Upper lobe of left lung (tissue), 6 donors: ENCODE measurements at regions not wholly inside any gene's neighbourhood (a gene's known extent, or its start where the extent isn't known, plus 50 kb on each side); places are given as distances from the start of the nearest gene placed in this dataset.
"Not testable (repeated sequence)": the region's sequence is repeated elsewhere in the genome, so short reads cannot be mapped to it uniquely, and the experiment has no call there.

ENCODE experiments used
- ATAC-seq, 2 donors: fragments of 200-7000 bp; cut with Tn5 transposase; one replicate each; pipeline ENCODE4 v1.9.1; 2022; ENCODE audit warnings: mild to moderate bottlenecking in 2 of 2, moderate library complexity in 2 of 2; ENCODE audit not compliant: low FRiP score in 2 of 2
- DNase-seq, 2 donors: peaks; one replicate each; pipeline ENCODE4 v3.0.0-alpha.2; 2019 to 2020
- H3K27ac ChIP-seq, 4 donors: fragments of 200-600 bp; sonication (generic); one replicate each; pipeline ENCODE4 v1.5.1; 2016 to 2019
- H3K27me3 ChIP-seq, 4 donors: fragments of 200-600 bp; sonication (generic); one replicate each; pipeline ENCODE4 v1.5.1; 2017 to 2019
- H3K36me3 ChIP-seq, 4 donors: fragments of 200-600 bp; sonication (generic); one replicate each; pipeline ENCODE4 v1.5.1; 2016 to 2019
- H3K4me1 ChIP-seq, 4 donors: fragments of 200-600 bp; sonication (generic); one replicate each; pipeline ENCODE4 v1.5.1; 2018 to 2019
- H3K4me3 ChIP-seq, 4 donors: fragments of 200-600 bp; sonication (generic); one replicate each; pipeline ENCODE4 v1.5.1; 2017 to 2019; ENCODE audit warnings: mild to moderate bottlenecking in 2 of 4, moderate library complexity in 1 of 4
- H3K9me3 ChIP-seq, 4 donors: fragments of 200-600 bp; sonication (generic); one replicate each; pipeline ENCODE4 v1.5.1; 2018 to 2019
- EP300 ChIP-seq, 4 donors: sonication (generic); formaldehyde crosslinking; IDR thresholded peaks; one replicate each; pipeline ENCODE4 v1.5.1; 2017; ENCODE audit warnings: antibody characterized with exemption in 4 of 4, control low read depth in 2 of 4
- POLR2A ChIP-seq, 4 donors: fragments of 450-650 bp; IDR thresholded peaks; one replicate each; pipeline ENCODE4 v1.5.1; 2016 to 2017; ENCODE audit warnings: antibody characterized with exemption in 4 of 4, mild to moderate bottlenecking in 2 of 4
- POLR2AphosphoS5 ChIP-seq, 2 donors: sonication (generic); formaldehyde crosslinking; IDR thresholded peaks; one replicate each; pipeline ENCODE4 v1.5.1; 2017; ENCODE audit warnings: antibody characterized with exemption in 2 of 2
- WGBS, 2 donors: methylation state at CpG; one replicate each; pipeline ENCODE4 v1.1.5; 2017 to 2018; 5-methylcytosine and 5-hydroxymethylcytosine counted together
- TF ChIP-seq, protein P1 (sequence below), 6 experiments: fragments of 450-650 bp in 4 of 6; fragments of 200-600 bp in 2 of 6; sonication (generic) in 2 of 6; IDR thresholded peaks; one replicate each; pipeline ENCODE4 v1.5.1; 2016 to 2019; ENCODE audit warnings: antibody characterized with exemption in 6 of 6
- donor health status: DM: no; HTN: no; CAD: no; lungs with moderate emphysema.
- donor health status: DM: no; HTN: yes; CAD: no; lungs with severe emphysema.

DNA sequence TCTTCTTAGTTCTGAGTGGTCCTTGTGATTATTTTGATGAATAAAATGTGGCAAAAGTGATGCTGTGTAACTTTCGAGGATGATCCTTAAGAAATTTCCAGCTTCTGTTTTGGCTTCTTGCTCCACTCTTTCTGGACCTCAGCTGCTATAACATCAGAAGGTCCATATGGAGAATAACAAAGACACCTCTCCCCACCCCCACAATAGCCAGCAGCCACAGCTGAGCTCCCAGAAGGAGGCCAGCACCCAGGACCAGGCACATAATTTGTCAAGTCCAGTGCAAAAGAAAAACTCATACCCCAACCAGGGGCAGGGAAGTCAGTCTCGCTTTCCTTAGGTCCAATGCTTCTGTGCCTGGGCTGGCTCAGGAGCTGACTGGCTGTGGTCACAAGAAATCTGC, 357.6 kb downstream of the RFC3 start:
- Histone ChIP-seq H3K4me1 (no peaks in the 10 kb centered on the region), H3K27me3 (no peaks in the 10 kb centered on the region), H3K4me3 (no peak overlapping the region), H3K36me3 (no peaks in the 10 kb centered on the region), H3K27ac (no peak overlapping the region), H3K9me3 (no peaks in the 10 kb centered on the region)
- no peak for ATAC-seq
- WGBS, 2 donors, result 57 to 69% methylated on average over 1 to 2 of the region's 2 CpGs
- no peak for TF ChIP-seq EP300 (IDR thresholded peaks at IDR 0.05)
- TF ChIP-seq POLR2A (IDR thresholded peaks at IDR 0.05), result no peak
- TF ChIP-seq, protein P1, sequence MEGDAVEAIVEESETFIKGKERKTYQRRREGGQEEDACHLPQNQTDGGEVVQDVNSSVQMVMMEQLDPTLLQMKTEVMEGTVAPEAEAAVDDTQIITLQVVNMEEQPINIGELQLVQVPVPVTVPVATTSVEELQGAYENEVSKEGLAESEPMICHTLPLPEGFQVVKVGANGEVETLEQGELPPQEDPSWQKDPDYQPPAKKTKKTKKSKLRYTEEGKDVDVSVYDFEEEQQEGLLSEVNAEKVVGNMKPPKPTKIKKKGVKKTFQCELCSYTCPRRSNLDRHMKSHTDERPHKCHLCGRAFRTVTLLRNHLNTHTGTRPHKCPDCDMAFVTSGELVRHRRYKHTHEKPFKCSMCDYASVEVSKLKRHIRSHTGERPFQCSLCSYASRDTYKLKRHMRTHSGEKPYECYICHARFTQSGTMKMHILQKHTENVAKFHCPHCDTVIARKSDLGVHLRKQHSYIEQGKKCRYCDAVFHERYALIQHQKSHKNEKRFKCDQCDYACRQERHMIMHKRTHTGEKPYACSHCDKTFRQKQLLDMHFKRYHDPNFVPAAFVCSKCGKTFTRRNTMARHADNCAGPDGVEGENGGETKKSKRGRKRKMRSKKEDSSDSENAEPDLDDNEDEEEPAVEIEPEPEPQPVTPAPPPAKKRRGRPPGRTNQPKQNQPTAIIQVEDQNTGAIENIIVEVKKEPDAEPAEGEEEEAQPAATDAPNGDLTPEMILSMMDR (IDR thresholded peaks at IDR 0.05), result no peak
- no peak for TF ChIP-seq POLR2AphosphoS5 (IDR thresholded peaks at IDR 0.05)
- DNase-seq, result no peak

DNA sequence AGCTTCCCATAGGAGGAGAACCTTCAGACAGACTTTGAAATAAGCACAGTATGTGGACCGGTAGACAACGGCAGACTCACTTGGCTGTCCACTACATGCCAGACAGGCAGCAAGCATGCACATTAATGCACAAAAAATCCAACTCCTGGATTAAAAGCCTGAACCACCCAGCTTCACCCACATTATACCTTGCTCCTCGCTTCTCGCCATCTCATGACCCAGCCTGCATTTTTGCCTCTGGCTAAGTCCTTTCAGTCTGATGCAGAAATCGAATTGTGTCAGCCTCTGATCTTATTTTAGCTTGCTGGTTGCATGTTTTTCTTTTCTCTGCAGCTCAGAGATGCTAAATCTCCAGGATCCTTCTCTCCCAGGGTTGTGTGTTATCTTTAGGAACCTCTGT, 358.7 kb downstream of the RFC3 start:
- no peaks in the 10 kb centered on the region for H3K9me3 ChIP-seq
- TF ChIP-seq, protein P1 (IDR thresholded peaks at IDR 0.05), result no peak
- TF ChIP-seq POLR2A (IDR thresholded peaks at IDR 0.05) (no peak), POLR2AphosphoS5 (IDR thresholded peaks at IDR 0.05) (no peak), EP300 (IDR thresholded peaks at IDR 0.05) (no peak)
- no peak overlapping the region for H3K27ac ChIP-seq
- no peak for DNase-seq
- no peak for ATAC-seq
- H3K4me3 ChIP-seq, result no peak overlapping the region
- no peaks in the 10 kb centered on the region for H3K4me1 ChIP-seq
- no peaks in the 10 kb centered on the region for H3K36me3 ChIP-seq
- no peaks in the 10 kb centered on the region for H3K27me3 ChIP-seq
- 65 to 79% methylated on average over 5 of the region's 5 CpGs for WGBS, 2 donors

DNA sequence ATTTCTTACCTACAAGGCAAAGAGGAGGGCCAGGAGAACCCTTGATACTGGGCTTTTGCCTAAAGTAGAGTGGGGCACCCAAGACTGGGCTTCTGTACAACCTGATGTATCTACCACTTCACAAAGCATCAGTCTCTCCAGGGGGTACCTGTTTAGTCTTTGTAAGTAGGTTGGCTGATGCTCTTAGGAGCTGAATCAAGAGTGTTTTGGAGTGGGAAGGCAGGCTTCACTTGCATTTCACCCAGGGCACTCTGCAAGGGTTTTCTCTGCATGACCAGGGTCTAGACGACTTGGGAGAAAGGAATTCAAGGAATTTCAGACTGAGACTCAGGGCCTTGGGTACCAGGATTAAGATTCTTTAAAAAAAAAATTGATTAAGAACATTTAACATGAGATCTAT, 361.5 kb downstream of the RFC3 start:
- Histone ChIP-seq H3K27ac (no peak overlapping the region), H3K36me3 (no peaks in the 10 kb centered on the region), H3K4me1 (no peaks in the 10 kb centered on the region), H3K4me3 (no peak overlapping the region), H3K27me3 (no peaks in the 10 kb centered on the region), H3K9me3 (no peaks in the 10 kb centered on the region)
- ATAC-seq (no peak), DNase-seq (no peak)
- TF ChIP-seq POLR2A (IDR thresholded peaks at IDR 0.05) (no peak), POLR2AphosphoS5 (IDR thresholded peaks at IDR 0.05) (no peak), EP300 (IDR thresholded peaks at IDR 0.05) (no peak)
- TF ChIP-seq, protein P1 (IDR thresholded peaks at IDR 0.05), result no peak
- WGBS, 2 donors, result 24 to 32% methylated on average over 1 of the region's 1 CpG

DNA sequence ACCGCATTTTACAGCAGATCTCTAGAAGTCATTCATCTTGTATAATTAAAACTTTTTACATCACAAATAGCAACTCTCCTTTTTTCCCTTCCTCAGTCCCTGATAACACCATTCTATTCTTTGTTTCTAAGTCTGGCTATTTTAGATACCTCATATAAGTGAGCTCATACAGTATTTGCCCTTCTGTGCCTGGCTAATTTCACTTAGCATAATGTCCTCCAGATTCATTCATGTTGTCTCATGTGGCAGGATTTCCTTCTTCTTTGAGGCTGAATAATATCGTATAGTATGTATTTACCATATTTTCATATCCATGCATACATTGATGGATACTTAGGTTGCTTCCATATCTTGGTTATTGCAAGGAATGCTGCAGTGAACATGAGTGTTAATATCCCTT, 362.0 kb downstream of the RFC3 start:
- ATAC-seq (no peak), DNase-seq (no peak)
- Histone ChIP-seq H3K4me1 (no peaks in the 10 kb centered on the region), H3K27ac (no peak overlapping the region), H3K4me3 (no peak overlapping the region), H3K27me3 (no peaks in the 10 kb centered on the region), H3K9me3 (no peaks in the 10 kb centered on the region), H3K36me3 (no peaks in the 10 kb centered on the region)
- no peak for TF ChIP-seq POLR2AphosphoS5 (IDR thresholded peaks at IDR 0.05)
- TF ChIP-seq POLR2A (IDR thresholded peaks at IDR 0.05), result no peak
- WGBS, 2 donors, result 85% methylated on average over 2 of the region's 2 CpGs

DNA sequence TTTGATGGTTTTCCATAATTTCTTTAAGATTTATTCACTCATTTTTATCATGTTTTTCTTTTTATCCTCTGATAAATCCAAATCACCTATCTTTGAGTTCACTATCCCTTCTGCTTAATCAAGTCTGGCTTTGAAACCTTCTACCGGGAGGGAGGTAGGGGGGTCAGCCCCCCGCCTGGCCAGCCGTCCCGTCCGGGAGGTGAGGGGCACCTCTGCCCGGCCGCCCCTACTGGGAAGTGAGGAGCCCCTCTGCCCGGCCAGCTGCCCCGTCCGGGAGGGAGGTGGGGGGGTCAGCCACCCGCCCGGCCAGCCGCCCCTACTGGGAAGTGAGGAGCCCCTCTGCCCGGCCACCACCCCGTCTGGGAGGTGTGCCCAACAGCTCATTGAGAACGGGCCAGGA, 363.3 kb downstream of the RFC3 start:
- not testable (repeated sequence) for H3K27ac ChIP-seq

DNA sequence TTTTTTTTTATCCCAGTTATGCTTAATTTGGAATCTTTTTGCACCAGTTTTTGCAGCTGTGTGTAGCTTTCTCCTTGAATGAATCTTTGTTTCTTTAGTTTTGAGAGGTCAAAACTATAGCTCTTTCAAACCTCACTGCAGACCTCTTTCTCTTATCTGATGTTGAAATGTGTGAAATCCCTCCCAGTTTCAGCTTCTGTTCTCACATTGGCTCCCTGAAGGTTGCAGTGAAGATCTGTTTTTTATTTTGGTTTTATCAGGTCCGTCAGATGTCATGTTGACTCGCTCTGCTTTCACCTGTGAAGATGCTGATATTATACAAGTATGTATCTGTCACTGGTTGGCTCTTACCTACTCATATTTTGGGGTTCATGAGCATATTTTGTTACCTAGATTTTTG, 372.0 kb downstream of the RFC3 start:
- WGBS, 2 donors, result 77 to 86% methylated on average over 2 of the region's 2 CpGs
- Histone ChIP-seq H3K4me3 (no peak overlapping the region), H3K4me1 (no peaks in the 10 kb centered on the region), H3K27ac (no peak overlapping the region), H3K36me3 (no peaks in the 10 kb centered on the region), H3K27me3 (no peaks in the 10 kb centered on the region), H3K9me3 (no peaks in the 10 kb centered on the region)
- no peak for DNase-seq
- TF ChIP-seq POLR2A (IDR thresholded peaks at IDR 0.05) (no peak), EP300 (IDR thresholded peaks at IDR 0.05) (no peak), POLR2AphosphoS5 (IDR thresholded peaks at IDR 0.05) (no peak)
- TF ChIP-seq, protein P1 (IDR thresholded peaks at IDR 0.05), result no peak
- ATAC-seq, result no peak

More for the DNA sequence above, 363.3 kb downstream of the RFC3 start:
- H3K9me3 ChIP-seq, H3K4me3 ChIP-seq, H3K27me3 ChIP-seq, H3K36me3 ChIP-seq, ATAC-seq, H3K4me1 ChIP-seq: not testable (repeated sequence)
- WGBS, 2 donors, result 94 to 97% methylated on average over 10 to 11 of the region's 16 CpGs
- peak in 1 of 2 donors; percentile 63 for DNase-seq
